ENCODE measurements at regions not wholly inside any gene's neighbourhood (a gene's known extent, or its start where the extent isn't known, plus 50 kb on each side); places are given as distances from the start of the nearest gene placed in this dataset.

DNA sequence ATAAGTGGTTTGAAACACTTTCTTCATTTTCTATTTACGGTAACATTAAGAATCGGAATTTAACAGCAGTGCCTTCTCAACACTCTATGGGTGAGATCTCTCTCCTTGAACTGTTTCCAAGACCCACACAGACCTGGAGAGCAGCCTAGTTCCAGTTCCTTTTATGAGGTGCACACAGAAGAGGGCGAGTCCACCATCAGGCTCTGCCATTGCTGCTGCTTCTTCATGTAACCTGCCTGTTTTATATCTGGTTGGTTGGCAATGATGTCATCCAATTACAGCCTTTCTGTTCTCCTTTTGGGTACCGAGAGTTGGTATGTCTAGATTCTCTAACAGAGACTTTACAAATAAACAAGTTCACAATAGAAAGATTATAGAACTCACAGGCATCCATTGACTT is 225.7 kb downstream of the UTP18 start:
- Histone ChIP-seq H3K4me3 (ENCODE audit: low read depth in 1 of 2, low read length in 1 of 2) (no peak overlapping the region), H3K27me3 (peaks cover 28% of the 10 kb centered on the region), H3K9me3 (no peaks in the 10 kb centered on the region), H3K27ac (no peak overlapping the region), H3K4me1 (ENCODE audit: control insufficient read depth in 1 of 2, insufficient read depth in 1 of 2, low read depth in 1 of 2, low read length in 1 of 2) (no peaks in the 10 kb centered on the region), H3K36me3 (no peaks in the 10 kb centered on the region)
- TF ChIP-seq CTCF (IDR thresholded peaks at IDR 0.05) = no peak

DNA sequence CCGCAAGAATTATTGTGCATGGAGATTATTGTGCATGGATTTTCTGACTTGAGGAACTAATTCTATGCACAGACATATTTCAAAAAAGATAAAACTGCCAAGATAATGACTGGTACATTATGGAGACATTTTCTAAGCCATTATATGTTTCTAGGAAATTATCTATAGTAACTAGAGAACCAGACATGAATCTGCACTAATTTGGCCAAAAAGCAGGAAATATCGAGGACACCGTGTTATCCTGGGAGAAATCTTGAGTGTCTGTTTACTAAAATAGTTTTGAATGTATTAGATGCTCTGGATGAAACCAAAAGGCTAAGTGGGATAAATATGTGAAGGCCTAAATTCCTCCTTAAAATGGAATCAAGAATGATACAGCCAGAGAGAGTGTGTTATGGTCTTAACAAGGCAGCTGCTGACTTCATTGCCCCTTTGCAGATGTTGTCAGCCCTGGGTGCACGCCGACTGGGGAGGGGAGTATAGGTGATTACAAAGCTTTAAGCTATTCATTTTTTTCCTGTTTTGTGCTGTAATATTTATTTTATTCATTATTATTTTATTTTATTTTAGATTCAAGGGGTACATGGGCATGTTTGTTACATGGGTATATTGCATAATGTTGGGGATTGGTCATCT is 226.7 kb downstream of the UTP18 start:
- no peaks in the 10 kb centered on the region for H3K4me1 ChIP-seq (ENCODE audit: control insufficient read depth in 1 of 2, insufficient read depth in 1 of 2, low read depth in 1 of 2, low read length in 1 of 2)
- H3K36me3 ChIP-seq = no peaks in the 10 kb centered on the region
- H3K27ac ChIP-seq = no peak overlapping the region
- H3K9me3 ChIP-seq = no peaks in the 10 kb centered on the region
- peaks cover 28% of the 10 kb centered on the region for H3K27me3 ChIP-seq
- H3K4me3 ChIP-seq (ENCODE audit: low read depth in 1 of 2, low read length in 1 of 2) = no peak overlapping the region
- TF ChIP-seq CTCF (IDR thresholded peaks at IDR 0.05) = no peak

- H3K27me3 ChIP-seq = peaks cover 28% of the 10 kb centered on the region
- H3K4me3 ChIP-seq (ENCODE audit: low read depth in 1 of 2, low read length in 1 of 2) = no peak overlapping the region
- no peaks in the 10 kb centered on the region for H3K4me1 ChIP-seq (ENCODE audit: control insufficient read depth in 1 of 2, insufficient read depth in 1 of 2, low read depth in 1 of 2, low read length in 1 of 2)
- H3K36me3 ChIP-seq = no peaks in the 10 kb centered on the region
- TF ChIP-seq CTCF (IDR thresholded peaks at IDR 0.05) = no peak
- no peak overlapping the region for H3K27ac ChIP-seq
- H3K9me3 ChIP-seq = no peaks in the 10 kb centered on the region
Measured at GRCh38 chr17:51487947-51488346, 227.6 kb downstream of the UTP18 start.

DNA sequence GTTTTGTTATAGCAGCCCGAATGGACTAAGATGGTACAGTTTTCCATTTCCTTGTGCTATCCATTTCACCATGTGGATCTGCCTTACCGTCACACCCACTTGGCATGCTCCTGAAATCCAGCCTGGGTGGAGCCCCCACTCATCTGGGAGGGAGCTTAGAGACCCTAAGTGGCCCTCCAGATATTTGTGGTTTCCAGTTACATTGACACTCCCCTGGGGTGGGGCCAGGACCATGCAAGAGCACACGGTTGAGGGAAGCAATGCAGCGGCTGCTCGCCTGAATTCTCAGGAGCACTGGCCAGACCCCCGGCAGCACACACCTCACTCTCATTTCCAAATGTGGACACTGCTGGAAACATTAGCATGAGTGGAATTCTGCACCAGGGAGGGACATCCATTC is 231.1 kb downstream of the UTP18 start:
- peaks cover 23% of the 10 kb centered on the region for H3K27me3 ChIP-seq
- H3K36me3 ChIP-seq = no peaks in the 10 kb centered on the region
- no peak overlapping the region for H3K4me3 ChIP-seq (ENCODE audit: low read depth in 1 of 2, low read length in 1 of 2)
- no peaks in the 10 kb centered on the region for H3K4me1 ChIP-seq (ENCODE audit: control insufficient read depth in 1 of 2, insufficient read depth in 1 of 2, low read depth in 1 of 2, low read length in 1 of 2)
- no peak for TF ChIP-seq CTCF (IDR thresholded peaks at IDR 0.05)
- no peak overlapping the region for H3K27ac ChIP-seq
- no peaks in the 10 kb centered on the region for H3K9me3 ChIP-seq

DNA sequence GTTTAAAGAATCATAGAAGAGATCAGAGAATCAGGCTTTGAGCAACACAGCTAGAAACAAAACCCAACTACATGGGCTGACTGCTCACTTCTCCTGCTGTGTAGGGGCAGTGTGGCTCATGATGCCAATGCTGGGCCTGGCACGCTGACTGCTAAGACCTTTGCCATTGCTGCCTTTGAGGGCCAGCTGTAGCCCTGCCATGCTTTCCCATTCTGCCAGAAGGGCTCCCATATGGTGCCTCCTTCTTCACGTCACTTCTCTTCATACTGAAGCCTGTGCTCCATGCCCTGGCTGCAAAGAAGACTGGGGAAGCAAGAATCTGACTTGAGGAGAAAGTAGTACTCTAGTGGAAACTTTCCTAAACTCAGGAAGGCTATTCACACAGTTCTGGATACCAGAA is 232.9 kb downstream of the UTP18 start:
- no peaks in the 10 kb centered on the region for H3K36me3 ChIP-seq
- no peak overlapping the region for H3K27ac ChIP-seq
- no peaks in the 10 kb centered on the region for H3K4me1 ChIP-seq (ENCODE audit: control insufficient read depth in 1 of 2, insufficient read depth in 1 of 2, low read depth in 1 of 2, low read length in 1 of 2)
- H3K9me3 ChIP-seq = no peaks in the 10 kb centered on the region
- TF ChIP-seq CTCF (IDR thresholded peaks at IDR 0.05) = no peak
- no peak overlapping the region for H3K4me3 ChIP-seq (ENCODE audit: low read depth in 1 of 2, low read length in 1 of 2)
- peaks cover 21% of the 10 kb centered on the region for H3K27me3 ChIP-seq

DNA sequence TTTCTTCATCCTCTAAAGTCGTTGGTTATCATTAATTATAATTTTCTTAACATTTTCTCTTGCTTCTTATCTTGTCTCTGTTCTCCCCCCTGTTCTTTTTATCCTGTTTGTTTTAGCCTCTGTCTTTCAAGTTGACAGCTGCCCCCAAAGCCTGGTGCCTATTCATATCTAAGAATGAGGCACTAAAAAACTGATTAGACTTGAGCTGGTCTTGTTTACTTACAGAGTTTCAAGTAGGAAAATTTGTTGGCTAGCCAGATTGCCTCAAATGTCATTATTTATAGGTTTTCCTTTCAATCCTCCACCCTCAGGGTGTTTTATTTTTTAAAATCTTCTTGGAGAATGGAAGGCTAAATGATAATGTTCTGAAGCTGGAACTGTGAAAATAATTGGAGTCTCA is 236.0 kb downstream of the UTP18 start:
- H3K4me1 ChIP-seq (ENCODE audit: control insufficient read depth in 1 of 2, insufficient read depth in 1 of 2, low read depth in 1 of 2, low read length in 1 of 2) = no peaks in the 10 kb centered on the region
- no peaks in the 10 kb centered on the region for H3K9me3 ChIP-seq
- H3K27me3 ChIP-seq = peaks cover 17% of the 10 kb centered on the region
- no peaks in the 10 kb centered on the region for H3K36me3 ChIP-seq
- no peak overlapping the region for H3K27ac ChIP-seq
- TF ChIP-seq CTCF (IDR thresholded peaks at IDR 0.05) = no peak
- H3K4me3 ChIP-seq (ENCODE audit: low read depth in 1 of 2, low read length in 1 of 2) = no peak overlapping the region
